Lower leg skin (tissue), 3 donors: ENCODE measurements at regions not wholly inside any gene's neighbourhood (a gene's known extent, or its start where the extent isn't known, plus 50 kb on each side); places are given as distances from the start of the nearest gene placed in this dataset.

Experiments
- POLR2A ChIP-seq, 2 donors: fragments of 450-650 bp; IDR thresholded peaks; one replicate each; pipeline ENCODE4 v1.6.1; 2016 to 2017; ENCODE audit warnings: antibody characterized with exemption in 2 of 2, mild to moderate bottlenecking in 1 of 2, moderate library complexity in 1 of 2
- TF ChIP-seq, protein P1 (sequence below), 3 donors: fragments of 450-650 bp; IDR thresholded peaks; one replicate each; pipeline ENCODE4 v1.5.1; 2016; ENCODE audit warnings: antibody characterized with exemption in 3 of 3, mild to moderate bottlenecking in 3 of 3, moderate library complexity in 2 of 3

DNA sequence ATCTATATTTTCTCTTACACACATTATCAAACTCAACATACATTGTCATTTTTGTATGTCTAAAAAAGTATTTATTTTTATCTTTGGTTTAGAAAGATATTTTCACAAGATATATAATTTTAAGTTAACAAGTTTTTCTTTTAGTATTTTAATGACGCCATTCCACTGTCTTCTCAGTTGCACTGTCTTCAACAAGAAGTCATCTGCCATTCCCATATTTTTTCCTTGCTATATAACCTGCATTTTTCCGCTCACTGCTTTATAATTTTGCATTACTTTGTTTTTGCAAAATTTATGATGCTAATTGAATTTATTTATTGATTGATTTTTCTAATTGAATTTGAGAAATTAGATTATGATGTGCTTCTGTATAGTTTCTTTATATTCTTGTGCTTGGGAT, 357.8 kb upstream of the RNF32 start:
- no peak for TF ChIP-seq POLR2A (IDR thresholded peaks at IDR 0.05)
- TF ChIP-seq, protein P1, sequence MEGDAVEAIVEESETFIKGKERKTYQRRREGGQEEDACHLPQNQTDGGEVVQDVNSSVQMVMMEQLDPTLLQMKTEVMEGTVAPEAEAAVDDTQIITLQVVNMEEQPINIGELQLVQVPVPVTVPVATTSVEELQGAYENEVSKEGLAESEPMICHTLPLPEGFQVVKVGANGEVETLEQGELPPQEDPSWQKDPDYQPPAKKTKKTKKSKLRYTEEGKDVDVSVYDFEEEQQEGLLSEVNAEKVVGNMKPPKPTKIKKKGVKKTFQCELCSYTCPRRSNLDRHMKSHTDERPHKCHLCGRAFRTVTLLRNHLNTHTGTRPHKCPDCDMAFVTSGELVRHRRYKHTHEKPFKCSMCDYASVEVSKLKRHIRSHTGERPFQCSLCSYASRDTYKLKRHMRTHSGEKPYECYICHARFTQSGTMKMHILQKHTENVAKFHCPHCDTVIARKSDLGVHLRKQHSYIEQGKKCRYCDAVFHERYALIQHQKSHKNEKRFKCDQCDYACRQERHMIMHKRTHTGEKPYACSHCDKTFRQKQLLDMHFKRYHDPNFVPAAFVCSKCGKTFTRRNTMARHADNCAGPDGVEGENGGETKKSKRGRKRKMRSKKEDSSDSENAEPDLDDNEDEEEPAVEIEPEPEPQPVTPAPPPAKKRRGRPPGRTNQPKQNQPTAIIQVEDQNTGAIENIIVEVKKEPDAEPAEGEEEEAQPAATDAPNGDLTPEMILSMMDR (IDR thresholded peaks at IDR 0.05), result no peak
